Pancreas (tissue), 10 donors: ENCODE measurements at regions not wholly inside any gene's neighbourhood (a gene's known extent, or its start where the extent isn't known, plus 50 kb on each side); places are given as distances from the start of the nearest gene placed in this dataset.
A peak's percentile ranks its signal among the peaks of the same experiment; 100 is the strongest.
"Not testable (repeated sequence)": the region's sequence is repeated elsewhere in the genome, so short reads cannot be mapped to it uniquely, and the experiment has no call there.

Experiments used
- ATAC-seq, 4 donors: fragments of 200-7000 bp; cut with Tn5 transposase; one replicate each; pipeline versions ENCODE4 v1.8.0 to v1.9.1; 2020; ENCODE audit warnings: mild to moderate bottlenecking in 4 of 4, moderate library complexity in 4 of 4
- DNase-seq, 6 donors: peaks; one replicate each; pipeline ENCODE4 v3.0.0-alpha.2; 2020
- FAIRE-seq: peaks from 2 replicates; lab custom pipeline; 2012; peaks lifted over from hg19 to GRCh38; lab: Jason Lieb, UNC
- H3K27ac ChIP-seq, 4 donors: fragments of 200-600 bp; sonication (generic); 1 replicate in 3 of 4; 2 replicates in 1 of 4; pipeline versions ENCODE4 v1.5.0 to v1.8.0; 2020
- H3K27me3 ChIP-seq, 4 donors: fragments of 200-600 bp; one replicate each; pipeline ENCODE4 v1.8.0; 2021
- H3K36me3 ChIP-seq, 3 donors: fragments of 200-600 bp; sonication (generic) in 1 of 3; one replicate each; pipeline versions ENCODE4 v1.5.0 to v1.8.0; 2020 to 2021
- H3K4me1 ChIP-seq, 3 donors: fragments of 200-600 bp; one replicate each; pipeline ENCODE4 v1.8.0; 2021
- H3K4me3 ChIP-seq, 4 donors: fragments of 200-600 bp; sonication (generic) in 2 of 4; one replicate each; pipeline versions ENCODE4 v1.5.0 to v1.8.0; 2020 to 2021
- H3K9me3 ChIP-seq, 4 donors: fragments of 200-600 bp; one replicate each; pipeline ENCODE4 v1.8.0; 2021
- WGBS, 2 donors: extraction: QIAGEN DNeasy Blood & Tissue Kit; methylation state at CpG; one replicate each; pipeline ENCODE4 v1.1.7; 2013; 5-methylcytosine and 5-hydroxymethylcytosine counted together
- intact Hi-C, 3 donors: fragments of 100-400 bp; cut with DNase I; formaldehyde crosslinking; loops; one replicate each; pipeline versions ENCODE4 v1.11.1 to v1.14.2; 2022
- TF ChIP-seq, protein P1 (sequence below), 4 donors: fragments of 200-600 bp; sonication (generic) in 3 of 4; IDR thresholded peaks; one replicate each; pipeline versions ENCODE4 v1.5.0 to v1.8.0; 2021; ENCODE audit warnings: antibody characterized with exemption in 4 of 4
- donor health status: healthy with polysubstance abuse.
- donor health status: DM: no; HTN: no; CAD: no; lungs with moderate emphysema.
- donor health status: DM: no; HTN: no; CAD: no.
- donor health status: control.
- donor health status: control.
- donor health status: Bipolar disorder and iron deficiency.
- donor health status: DM: yes; HTN: yes; CAD: no.
- donor health status: DM: no; HTN: no; CAD: no.
- donor health status: DM: no; HTN: no; CAD: no.
- donor health status: DM: yes; HTN: yes; CAD: no.

DNA sequence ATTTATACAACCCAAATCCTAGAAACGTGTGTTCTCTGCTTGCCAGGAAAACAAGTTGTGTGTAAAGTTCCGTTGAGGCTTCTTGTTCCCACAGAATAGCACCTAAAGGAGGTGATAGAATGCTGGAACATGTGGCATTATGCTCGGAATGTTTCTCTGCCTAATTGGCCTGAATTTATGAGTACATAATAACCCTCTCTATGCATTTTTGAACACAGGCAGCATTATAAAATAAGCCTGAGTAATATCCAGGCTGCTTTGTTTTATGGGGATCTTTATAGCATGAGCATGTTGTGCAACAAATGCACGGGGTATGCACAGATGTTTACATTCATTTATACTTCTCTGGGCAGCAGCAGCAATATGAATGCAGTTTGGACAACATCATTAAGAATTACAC, 385.7 kb downstream of the MBD2 start:
- no peaks in the 10 kb centered on the region for H3K27me3 ChIP-seq
- no peak for ATAC-seq
- no peak for FAIRE-seq
- intact Hi-C loops = no loop called here
- no peak overlapping the region for H3K27ac ChIP-seq
- 35 to 39% methylated on average over 4 of the region's 4 CpGs for WGBS, 2 donors
- TF ChIP-seq, protein P1, sequence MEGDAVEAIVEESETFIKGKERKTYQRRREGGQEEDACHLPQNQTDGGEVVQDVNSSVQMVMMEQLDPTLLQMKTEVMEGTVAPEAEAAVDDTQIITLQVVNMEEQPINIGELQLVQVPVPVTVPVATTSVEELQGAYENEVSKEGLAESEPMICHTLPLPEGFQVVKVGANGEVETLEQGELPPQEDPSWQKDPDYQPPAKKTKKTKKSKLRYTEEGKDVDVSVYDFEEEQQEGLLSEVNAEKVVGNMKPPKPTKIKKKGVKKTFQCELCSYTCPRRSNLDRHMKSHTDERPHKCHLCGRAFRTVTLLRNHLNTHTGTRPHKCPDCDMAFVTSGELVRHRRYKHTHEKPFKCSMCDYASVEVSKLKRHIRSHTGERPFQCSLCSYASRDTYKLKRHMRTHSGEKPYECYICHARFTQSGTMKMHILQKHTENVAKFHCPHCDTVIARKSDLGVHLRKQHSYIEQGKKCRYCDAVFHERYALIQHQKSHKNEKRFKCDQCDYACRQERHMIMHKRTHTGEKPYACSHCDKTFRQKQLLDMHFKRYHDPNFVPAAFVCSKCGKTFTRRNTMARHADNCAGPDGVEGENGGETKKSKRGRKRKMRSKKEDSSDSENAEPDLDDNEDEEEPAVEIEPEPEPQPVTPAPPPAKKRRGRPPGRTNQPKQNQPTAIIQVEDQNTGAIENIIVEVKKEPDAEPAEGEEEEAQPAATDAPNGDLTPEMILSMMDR (IDR thresholded peaks at IDR 0.05) = no peak
- H3K36me3 ChIP-seq = no peaks in the 10 kb centered on the region
- H3K4me1 ChIP-seq = no peaks in the 10 kb centered on the region
- no peaks in the 10 kb centered on the region for H3K9me3 ChIP-seq
- H3K4me3 ChIP-seq = no peak overlapping the region
- DNase-seq = no peak

DNA sequence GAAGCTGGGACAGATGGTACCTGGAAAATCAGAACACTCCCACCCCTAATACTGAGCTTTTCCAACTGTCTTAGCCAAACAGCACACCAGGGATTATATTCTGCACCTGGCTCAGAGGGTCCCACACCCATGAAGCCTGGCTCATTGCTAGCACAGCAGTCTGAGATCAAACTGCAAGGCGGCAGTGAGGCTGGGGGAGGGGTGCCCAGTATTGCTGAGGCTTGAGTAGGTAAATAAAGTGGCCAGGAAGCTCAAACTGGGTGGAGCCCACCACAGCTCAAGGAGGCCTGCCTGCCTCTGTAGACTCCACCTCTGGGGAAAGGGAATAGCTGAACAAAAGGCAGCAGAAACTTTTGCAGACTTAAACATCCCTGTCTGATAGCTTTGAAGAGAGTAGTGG, 403.3 kb downstream of the MBD2 start:
- H3K4me3 ChIP-seq, H3K9me3 ChIP-seq, H3K27me3 ChIP-seq, H3K36me3 ChIP-seq, FAIRE-seq, intact Hi-C loops, ATAC-seq, H3K27ac ChIP-seq, DNase-seq, H3K4me1 ChIP-seq: not testable (repeated sequence)
- WGBS, 2 donors = 5 to 18% methylated on average over 1 of the region's 1 CpG

DNA sequence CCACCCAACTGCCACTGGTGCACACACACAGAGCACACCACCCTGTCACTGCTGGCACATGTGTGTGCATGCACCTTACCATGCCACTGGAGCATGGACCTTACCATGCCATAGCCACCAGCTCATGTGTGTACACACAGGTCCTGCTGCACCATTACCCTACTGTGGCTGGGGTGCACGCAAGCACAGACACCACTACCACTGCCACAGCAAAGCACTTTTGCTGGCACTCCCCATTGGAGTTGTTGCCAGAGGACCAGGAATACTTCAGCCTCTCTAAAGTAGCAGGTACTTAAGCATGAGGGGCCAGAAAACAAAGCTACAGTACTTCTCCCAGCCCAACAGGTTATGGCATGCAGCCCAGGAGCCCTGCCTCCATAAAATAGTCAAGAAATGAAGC, 404.8 kb downstream of the MBD2 start:
- Histone ChIP-seq H3K27me3 (no peaks in the 10 kb centered on the region), H3K9me3 (no peaks in the 10 kb centered on the region), H3K4me3 (no peak overlapping the region), H3K27ac (no peak overlapping the region), H3K4me1 (no peaks in the 10 kb centered on the region), H3K36me3 (no peaks in the 10 kb centered on the region)
- no peak for ATAC-seq
- WGBS, 2 donors = 60 to 80% methylated on average over 1 of the region's 1 CpG
- TF ChIP-seq, protein P1 (IDR thresholded peaks at IDR 0.05) = no peak
- no peak for FAIRE-seq
- intact Hi-C loops = no loop called here
- DNase-seq = no peak

DNA sequence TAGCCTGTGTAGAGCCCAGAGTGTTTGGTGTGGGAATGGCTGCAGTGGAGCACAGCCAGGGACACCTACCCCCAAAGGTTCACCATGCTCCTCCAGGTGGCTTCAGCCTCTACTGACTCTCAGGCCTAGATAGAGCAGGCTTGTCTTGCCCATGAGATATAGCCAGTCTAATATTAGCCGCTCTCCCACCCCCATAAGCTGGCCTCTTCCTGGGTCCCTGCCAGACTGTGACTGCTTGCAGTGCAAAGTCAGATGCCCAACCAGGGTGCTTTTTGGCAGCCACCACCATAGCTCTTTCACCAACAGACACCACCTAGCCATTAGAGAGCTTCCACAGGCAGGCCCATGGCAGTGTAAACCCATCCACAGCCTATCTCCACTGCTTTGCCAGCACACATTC, 405.3 kb downstream of the MBD2 start:
- TF ChIP-seq, protein P1 (IDR thresholded peaks at IDR 0.05) = no peak
- ATAC-seq (no peak), DNase-seq (peak in 1 of 6 donors; percentile 36), FAIRE-seq (no peak)
- no peaks in the 10 kb centered on the region for H3K9me3 ChIP-seq
- no peaks in the 10 kb centered on the region for H3K27me3 ChIP-seq
- H3K27ac ChIP-seq = no peak overlapping the region
- intact Hi-C loops = no loop called here
- H3K36me3 ChIP-seq = no peaks in the 10 kb centered on the region
- H3K4me1 ChIP-seq = no peaks in the 10 kb centered on the region
- no peak overlapping the region for H3K4me3 ChIP-seq
- 57 to 63% methylated on average over 1 of the region's 1 CpG for WGBS, 2 donors

DNA sequence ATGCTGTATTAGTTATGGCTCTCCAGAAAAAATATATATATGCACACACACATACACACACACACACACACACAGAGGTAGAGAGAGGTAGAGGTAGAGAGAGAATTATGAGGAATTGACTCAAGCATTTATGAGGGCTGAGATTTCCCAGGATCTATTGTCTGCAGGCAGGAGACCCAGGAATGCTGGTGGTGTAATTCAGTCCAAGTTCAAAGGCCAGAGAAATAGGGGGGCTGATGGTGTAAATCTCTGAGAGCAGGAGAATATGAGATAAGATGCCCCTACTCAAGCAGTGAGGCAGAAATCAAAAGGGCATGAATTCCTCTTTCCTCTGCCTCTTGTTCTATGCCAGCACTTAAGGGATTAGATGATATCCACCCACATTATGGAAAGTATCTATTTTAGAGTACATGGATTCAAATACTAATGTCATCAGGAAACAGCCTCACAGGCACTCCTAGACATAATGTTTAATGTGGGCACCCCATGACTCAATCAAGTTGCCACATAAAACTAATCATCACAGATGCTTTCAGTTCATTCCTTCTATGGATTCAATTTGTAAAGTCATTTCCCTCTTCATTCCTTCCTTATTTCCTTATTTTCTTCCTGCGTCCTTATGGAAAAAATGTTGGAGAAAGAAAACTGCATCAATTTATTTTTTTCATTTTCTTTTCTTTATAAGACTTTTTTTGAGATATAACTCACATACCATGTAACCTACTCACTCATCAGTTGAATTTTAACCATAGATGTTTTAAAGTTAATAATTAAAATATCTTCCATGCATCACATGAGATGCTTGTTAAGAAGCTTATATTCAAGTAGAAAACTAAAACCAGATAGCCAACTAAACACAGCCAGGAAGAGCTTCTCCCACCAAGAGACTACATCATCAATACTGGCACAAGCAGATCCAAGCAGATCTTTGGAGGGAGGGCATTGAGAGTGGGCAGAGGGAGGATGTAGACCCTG, 406.2 kb downstream of the MBD2 start:
- no peak for DNase-seq
- H3K4me3 ChIP-seq = no peak overlapping the region
- WGBS, 2 donors = 43 to 65% methylated on average over 1 of the region's 1 CpG
- H3K27ac ChIP-seq = no peak overlapping the region
- H3K4me1 ChIP-seq = no peaks in the 10 kb centered on the region
- TF ChIP-seq, protein P1 (IDR thresholded peaks at IDR 0.05) = no peak
- ATAC-seq = no peak
- H3K27me3 ChIP-seq = no peaks in the 10 kb centered on the region
- no peaks in the 10 kb centered on the region for H3K36me3 ChIP-seq
- intact Hi-C loops = no loop called here
- no peak for FAIRE-seq
- H3K9me3 ChIP-seq = no peaks in the 10 kb centered on the region
